HK-2 (cell line): ENCODE measurements at regions not wholly inside any gene's neighbourhood (a gene's known extent, or its start where the extent isn't known, plus 50 kb on each side); places are given as distances from the start of the nearest gene placed in this dataset.

Source experiments
- DNase-seq: peaks from one replicate; pipeline ENCODE4 v3.0.0-alpha.2; 2018; ENCODE audit not compliant: unreplicated experiment

DNA sequence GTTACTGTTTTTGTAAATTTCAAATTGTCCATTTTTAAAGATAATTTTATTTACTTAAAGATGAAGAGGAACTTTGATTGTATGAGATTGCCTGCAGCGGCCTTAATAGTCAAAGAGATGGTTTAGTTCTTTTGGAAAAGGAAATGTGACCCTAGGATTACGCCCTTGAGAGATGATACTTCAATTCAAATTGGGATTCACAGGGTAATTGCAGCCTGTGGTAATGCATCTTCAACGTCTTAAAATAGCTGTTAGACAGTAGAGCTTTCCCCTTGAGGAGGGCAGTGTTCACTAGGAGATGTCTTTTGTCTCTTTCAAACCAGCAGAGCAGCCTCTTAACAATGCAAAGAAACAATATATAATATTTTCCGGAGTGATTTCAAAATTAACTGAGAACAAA, 127.1 kb downstream of the TAF11L14 start:
- no peak for DNase-seq

DNA sequence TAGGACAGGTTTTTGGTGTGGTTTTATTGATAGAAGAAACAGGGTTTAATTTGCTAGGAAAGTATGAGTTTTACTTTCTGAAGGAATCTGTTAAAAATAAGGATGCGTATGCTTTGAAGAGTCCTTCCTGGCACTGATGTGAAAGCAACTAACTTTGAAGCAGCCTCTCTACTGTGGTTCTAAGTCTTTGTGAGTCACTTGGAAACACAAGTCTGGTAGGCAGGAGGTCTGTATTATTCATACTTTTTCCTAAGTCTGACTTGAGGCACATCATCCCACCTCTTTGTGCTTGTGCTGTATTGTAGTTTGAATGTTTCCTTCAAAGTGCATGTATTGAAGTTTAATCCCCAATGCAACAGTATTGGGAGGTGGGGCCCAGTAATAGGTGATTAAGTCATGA, 129.0 kb downstream of the TAF11L14 start:
- DNase-seq = no peak

DNA sequence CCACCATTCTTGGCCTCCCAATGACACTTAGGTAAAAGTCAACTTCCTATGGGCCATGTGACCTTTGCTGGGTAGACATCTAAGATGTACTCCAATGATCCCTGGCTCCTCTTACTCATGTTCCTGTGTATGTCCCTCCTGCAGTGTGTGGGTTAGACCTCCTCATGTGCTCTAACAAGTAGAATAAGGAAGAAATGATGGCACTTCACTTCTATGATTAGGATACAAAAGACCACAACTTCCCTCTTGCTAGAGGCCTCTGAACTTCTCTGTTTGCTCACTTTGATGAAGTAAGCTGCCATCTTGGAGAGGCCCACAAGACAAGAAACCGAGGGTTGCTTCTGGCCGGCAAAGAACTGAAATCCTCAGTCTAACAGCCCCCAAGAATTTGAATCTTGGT, 131.8 kb downstream of the TAF11L14 start:
- no peak for DNase-seq

- DNase-seq = no peak
Measured at GRCh38 chr5:17769277-17769676, 135.0 kb downstream of the TAF11L14 start.

GRCh38 chr5:17772232-17772631, 138.0 kb downstream of the TAF11L14 start:
- DNase-seq = no peak

GRCh38 chr5:17785774-17786173, 151.5 kb downstream of the TAF11L14 start:
- no peak for DNase-seq

GRCh38 chr5:17788351-17788750, 154.1 kb downstream of the TAF11L14 start:
- DNase-seq = no peak

GRCh38 chr5:17794201-17794600, 159.9 kb downstream of the TAF11L14 start:
- DNase-seq = no peak

DNA sequence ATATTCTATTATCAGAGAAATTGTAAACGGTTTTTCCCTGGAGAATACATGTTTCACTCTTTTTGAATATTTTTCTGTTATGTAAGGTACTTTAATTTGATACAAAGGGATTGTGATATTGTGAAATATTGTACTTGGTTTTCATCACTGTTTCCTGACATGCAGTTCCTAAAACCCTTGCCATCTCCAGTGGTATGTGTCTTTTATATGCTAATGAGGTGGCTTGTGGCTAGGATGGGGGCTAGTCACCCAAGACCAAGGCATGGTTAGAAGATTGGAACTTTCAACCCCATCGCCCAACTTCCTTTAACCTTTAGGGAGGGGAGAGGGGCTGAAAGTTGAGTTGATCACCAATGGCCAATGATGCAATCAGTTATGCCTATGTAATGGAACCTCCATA, 160.6 kb downstream of the TAF11L14 start:
- no peak for DNase-seq

DNA sequence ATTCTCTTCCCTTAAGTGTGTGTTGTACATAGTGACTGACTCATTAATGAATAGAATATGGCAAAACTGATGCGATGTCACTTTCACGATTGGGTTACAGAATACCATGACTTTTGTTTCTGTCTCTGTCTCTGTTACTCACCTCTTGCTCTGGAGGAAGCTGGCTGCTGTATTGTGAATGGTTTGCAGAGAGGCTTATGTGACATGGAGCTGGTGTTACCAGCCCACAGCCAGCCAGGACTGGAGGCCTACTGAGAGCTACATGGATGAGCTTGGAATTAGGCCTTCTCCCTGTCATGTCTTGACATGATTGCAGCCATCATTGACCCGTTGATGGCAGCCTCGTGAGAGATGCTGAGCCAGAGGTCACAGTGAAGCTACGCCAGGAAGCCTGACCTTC, 161.9 kb downstream of the TAF11L14 start:
- no peak for DNase-seq

GRCh38 chr5:17796757-17797396, 162.6 kb downstream of the TAF11L14 start:
- DNase-seq = no peak

GRCh38 chr5:17799521-17799920, 165.3 kb downstream of the TAF11L14 start:
- DNase-seq = no peak

DNA sequence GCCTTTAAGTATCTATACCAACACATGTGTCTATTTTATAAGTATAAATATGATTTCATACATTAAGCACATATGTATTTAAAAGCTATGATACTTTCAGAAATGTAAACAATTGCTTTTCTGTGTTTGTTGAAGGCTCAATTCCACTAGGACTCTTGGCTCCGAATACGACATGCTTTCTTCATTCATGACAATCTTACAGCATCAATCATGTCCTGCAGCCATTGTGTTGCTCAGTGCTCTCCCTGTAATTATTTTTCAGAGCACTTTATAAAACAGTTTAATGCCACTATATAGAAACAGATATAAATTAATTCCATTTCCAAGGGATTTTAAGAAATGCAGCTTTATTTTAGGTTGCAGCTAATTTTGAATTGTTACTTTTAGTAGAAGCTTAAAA, 167.3 kb downstream of the TAF11L14 start:
- DNase-seq = no peak

- DNase-seq = no peak
Measured at GRCh38 chr5:17802256-17802655, 168.0 kb downstream of the TAF11L14 start.

GRCh38 chr5:17803971-17804370, 169.7 kb downstream of the TAF11L14 start:
- no peak for DNase-seq

DNA sequence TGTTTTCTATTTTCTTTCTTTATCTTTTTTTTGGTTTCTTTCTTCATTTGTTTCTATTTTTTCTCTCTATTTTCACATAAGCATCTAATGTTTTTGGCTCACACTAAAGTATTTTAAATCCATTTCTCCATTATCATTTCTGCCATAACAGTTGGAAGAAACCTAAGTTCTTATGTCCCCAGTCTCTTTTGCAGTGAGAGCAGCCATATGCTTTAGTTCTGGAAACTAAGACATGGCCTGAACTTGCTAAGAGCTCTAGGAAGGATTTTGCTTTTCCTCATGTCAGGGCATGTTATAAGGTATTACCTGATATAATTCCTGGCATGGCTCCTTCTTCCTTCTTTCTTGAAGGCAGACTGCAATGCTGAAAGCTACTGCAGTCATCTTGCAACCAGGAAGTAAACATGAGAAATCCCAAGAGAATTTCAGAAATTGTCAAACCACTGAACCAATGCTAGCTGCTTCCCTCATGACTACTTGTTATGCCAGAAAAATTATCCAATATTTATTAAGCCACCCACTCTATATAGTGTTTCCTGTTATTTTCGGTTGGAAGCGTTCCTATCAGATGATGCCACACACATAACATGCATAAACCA, 171.1 kb downstream of the TAF11L14 start:
- DNase-seq = no peak

- no peak for DNase-seq
Measured at GRCh38 chr5:17806818-17807468, 172.7 kb downstream of the TAF11L14 start.

- no peak for DNase-seq
Measured at GRCh38 chr5:17808566-17808965, 174.3 kb downstream of the TAF11L14 start.

DNA sequence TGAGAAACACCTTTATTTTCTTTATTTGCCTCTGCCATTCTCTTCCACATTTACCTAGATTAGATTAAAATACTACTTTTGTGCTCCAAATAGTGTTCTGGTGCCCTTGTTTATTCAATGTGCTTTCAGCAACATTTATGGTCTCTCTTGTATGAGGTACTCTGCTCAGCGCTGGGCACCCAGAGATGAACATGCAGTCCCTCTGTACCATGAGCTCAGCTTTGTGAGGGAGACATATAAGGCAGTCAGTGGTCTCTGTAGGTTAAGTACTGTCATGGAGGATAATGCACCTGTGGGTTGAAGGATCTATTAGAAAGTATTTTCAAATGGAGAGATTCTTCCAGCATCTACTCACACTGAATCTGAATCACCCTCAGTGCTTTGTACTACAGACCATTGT, 176.5 kb downstream of the TAF11L14 start:
- DNase-seq = no peak

- DNase-seq = no peak
Measured at GRCh38 chr5:17813214-17813613, 179.0 kb downstream of the TAF11L14 start.

- no peak for DNase-seq
Measured at GRCh38 chr5:17816505-17816904, 182.2 kb downstream of the TAF11L14 start.

DNA sequence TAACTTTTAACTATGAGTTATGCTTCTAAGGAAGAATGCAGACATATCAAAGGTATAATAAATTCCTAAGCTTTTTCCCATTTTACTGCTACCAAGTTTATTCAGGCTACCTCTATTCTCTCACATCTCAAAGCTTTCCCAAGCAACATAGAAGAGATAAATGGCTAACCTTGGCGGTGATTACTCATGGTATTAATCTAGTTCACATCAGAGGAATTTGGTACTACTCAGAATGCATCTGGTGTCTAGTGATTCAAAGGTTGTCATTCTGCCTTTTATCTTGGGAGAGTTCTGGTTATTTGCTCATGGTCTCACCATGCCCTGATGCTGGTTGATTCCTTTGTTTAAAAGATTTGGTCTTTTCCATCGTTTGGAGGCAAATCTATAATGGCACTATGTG, 182.7 kb downstream of the TAF11L14 start:
- DNase-seq = no peak

GRCh38 chr5:17817990-17818389, 183.7 kb downstream of the TAF11L14 start:
- no peak for DNase-seq
